MG63 (cell line): ENCODE measurements at regions not wholly inside any gene's neighbourhood (a gene's known extent, or its start where the extent isn't known, plus 50 kb on each side); places are given as distances from the start of the nearest gene placed in this dataset.

Experiments
- DNase-seq: peaks from one replicate; pipeline ENCODE4 v3.0.0-alpha.2; 2020
- H3K27me3 ChIP-seq: fragments of 250-450 bp; sonication (Bioruptor Pico); 2 replicates; pipeline ENCODE4 v1.5.1; 2020; ENCODE audit warnings: mild to moderate bottlenecking, moderate library complexity
- H3K36me3 ChIP-seq: fragments of 250-450 bp; sonication (Bioruptor Pico); 2 replicates; pipeline ENCODE4 v1.5.1; 2020; ENCODE audit warnings: mild to moderate bottlenecking, moderate library complexity
- H3K4me3 ChIP-seq: fragments of 250-450 bp; sonication (Bioruptor Pico); 2 replicates; pipeline ENCODE4 v1.5.1; 2020; ENCODE audit warnings: mild to moderate bottlenecking, moderate library complexity
- H3K9me3 ChIP-seq: fragments of 250-450 bp; sonication (Bioruptor Pico); 2 replicates; pipeline ENCODE4 v1.5.1; 2020; ENCODE audit warnings: mild to moderate bottlenecking, moderate library complexity

- Histone ChIP-seq H3K36me3 (no peaks in the 10 kb centered on the region), H3K9me3 (no peaks in the 10 kb centered on the region), H3K4me3 (no peak overlapping the region), H3K27me3 (no peaks in the 10 kb centered on the region)
- no peak for DNase-seq
These were observed 114.6 kb upstream of the CTBP2 start for GRCh38 chr10:125274961-125275360.

- DNase-seq: no peak
- Histone ChIP-seq H3K36me3 (no peaks in the 10 kb centered on the region), H3K27me3 (no peaks in the 10 kb centered on the region), H3K9me3 (no peaks in the 10 kb centered on the region), H3K4me3 (no peak overlapping the region)
These were observed 112.7 kb upstream of the CTBP2 start for GRCh38 chr10:125273023-125273422.

- Histone ChIP-seq H3K9me3 (no peaks in the 10 kb centered on the region), H3K4me3 (no peak overlapping the region), H3K36me3 (no peaks in the 10 kb centered on the region), H3K27me3 (no peaks in the 10 kb centered on the region)
- DNase-seq: no peak
These were observed 109.4 kb upstream of the CTBP2 start for GRCh38 chr10:125269716-125270115.

- no peaks in the 10 kb centered on the region for H3K36me3 ChIP-seq
- no peak for DNase-seq
- H3K4me3 ChIP-seq: no peak overlapping the region
- no peaks in the 10 kb centered on the region for H3K9me3 ChIP-seq
- no peaks in the 10 kb centered on the region for H3K27me3 ChIP-seq
These were observed 106.6 kb upstream of the CTBP2 start for GRCh38 chr10:125266966-125267365.

GRCh38 chr10:125266541-125266940, 106.2 kb upstream of the CTBP2 start:
- H3K27me3 ChIP-seq: no peaks in the 10 kb centered on the region
- no peaks in the 10 kb centered on the region for H3K36me3 ChIP-seq
- no peak for DNase-seq
- no peaks in the 10 kb centered on the region for H3K9me3 ChIP-seq
- H3K4me3 ChIP-seq: no peak overlapping the region

GRCh38 chr10:125265579-125265955, 105.2 kb upstream of the CTBP2 start:
- no peaks in the 10 kb centered on the region for H3K9me3 ChIP-seq
- no peak overlapping the region for H3K4me3 ChIP-seq
- no peaks in the 10 kb centered on the region for H3K27me3 ChIP-seq
- no peaks in the 10 kb centered on the region for H3K36me3 ChIP-seq
- no peak for DNase-seq

GRCh38 chr10:125264757-125265578, 104.6 kb upstream of the CTBP2 start:
- Histone ChIP-seq H3K27me3 (no peaks in the 10 kb centered on the region), H3K9me3 (no peaks in the 10 kb centered on the region), H3K36me3 (no peaks in the 10 kb centered on the region), H3K4me3 (no peak overlapping the region)
- DNase-seq: no peak

- Histone ChIP-seq H3K36me3 (no peaks in the 10 kb centered on the region), H3K4me3 (no peak overlapping the region), H3K27me3 (no peaks in the 10 kb centered on the region), H3K9me3 (no peaks in the 10 kb centered on the region)
- DNase-seq: no peak
These were observed 103.7 kb upstream of the CTBP2 start for GRCh38 chr10:125264091-125264490.

- no peak for DNase-seq
- H3K9me3 ChIP-seq: no peaks in the 10 kb centered on the region
- no peak overlapping the region for H3K4me3 ChIP-seq
- no peaks in the 10 kb centered on the region for H3K27me3 ChIP-seq
- no peaks in the 10 kb centered on the region for H3K36me3 ChIP-seq
These were observed 103.2 kb upstream of the CTBP2 start for GRCh38 chr10:125263551-125263950.

GRCh38 chr10:125262920-125263319, 102.6 kb upstream of the CTBP2 start:
- no peaks in the 10 kb centered on the region for H3K27me3 ChIP-seq
- H3K9me3 ChIP-seq: no peaks in the 10 kb centered on the region
- H3K36me3 ChIP-seq: no peaks in the 10 kb centered on the region
- no peak for DNase-seq
- no peak overlapping the region for H3K4me3 ChIP-seq

- Histone ChIP-seq H3K36me3 (no peaks in the 10 kb centered on the region), H3K9me3 (no peaks in the 10 kb centered on the region), H3K27me3 (no peaks in the 10 kb centered on the region), H3K4me3 (no peak overlapping the region)
- DNase-seq: no peak
These were observed 102.0 kb upstream of the CTBP2 start for GRCh38 chr10:125262409-125262808.

GRCh38 chr10:125261491-125262186, 101.3 kb upstream of the CTBP2 start:
- DNase-seq: no peak
- Histone ChIP-seq H3K36me3 (no peaks in the 10 kb centered on the region), H3K27me3 (no peaks in the 10 kb centered on the region), H3K4me3 (no peak overlapping the region), H3K9me3 (no peaks in the 10 kb centered on the region)

- Histone ChIP-seq H3K27me3 (no peaks in the 10 kb centered on the region), H3K9me3 (no peaks in the 10 kb centered on the region), H3K4me3 (no peak overlapping the region), H3K36me3 (no peaks in the 10 kb centered on the region)
- no peak for DNase-seq
These were observed 99.9 kb upstream of the CTBP2 start for GRCh38 chr10:125260260-125260659.

GRCh38 chr10:125259651-125260050, 99.3 kb upstream of the CTBP2 start:
- no peak for DNase-seq
- H3K9me3 ChIP-seq: no peaks in the 10 kb centered on the region
- H3K27me3 ChIP-seq: no peaks in the 10 kb centered on the region
- H3K4me3 ChIP-seq: no peak overlapping the region
- no peaks in the 10 kb centered on the region for H3K36me3 ChIP-seq

GRCh38 chr10:125258676-125259075, 98.3 kb upstream of the CTBP2 start:
- H3K36me3 ChIP-seq: no peaks in the 10 kb centered on the region
- H3K9me3 ChIP-seq: no peaks in the 10 kb centered on the region
- DNase-seq: no peak
- H3K4me3 ChIP-seq: no peak overlapping the region
- H3K27me3 ChIP-seq: no peaks in the 10 kb centered on the region

GRCh38 chr10:125257521-125258108, 97.3 kb upstream of the CTBP2 start:
- Histone ChIP-seq H3K36me3 (no peaks in the 10 kb centered on the region), H3K9me3 (no peaks in the 10 kb centered on the region), H3K4me3 (no peak overlapping the region), H3K27me3 (no peaks in the 10 kb centered on the region)
- DNase-seq: no peak

- no peaks in the 10 kb centered on the region for H3K27me3 ChIP-seq
- no peak overlapping the region for H3K4me3 ChIP-seq
- no peak for DNase-seq
- H3K36me3 ChIP-seq: no peaks in the 10 kb centered on the region
- H3K9me3 ChIP-seq: peaks cover 2% of the 10 kb centered on the region
These were observed 95.7 kb upstream of the CTBP2 start for GRCh38 chr10:125256026-125256425.

GRCh38 chr10:125252937-125253336, 92.6 kb upstream of the CTBP2 start:
- Histone ChIP-seq H3K27me3 (no peaks in the 10 kb centered on the region), H3K36me3 (no peaks in the 10 kb centered on the region), H3K9me3 (peaks cover 4% of the 10 kb centered on the region), H3K4me3 (no peak overlapping the region)
- DNase-seq: no peak
